ENCODE measurements at regions not wholly inside any gene's neighbourhood (a gene's known extent, or its start where the extent isn't known, plus 50 kb on each side); places are given as distances from the start of the nearest gene placed in this dataset.
"Not testable (repeated sequence)": the region's sequence is repeated elsewhere in the genome, so short reads cannot be mapped to it uniquely, and the experiment has no call there.

DNA sequence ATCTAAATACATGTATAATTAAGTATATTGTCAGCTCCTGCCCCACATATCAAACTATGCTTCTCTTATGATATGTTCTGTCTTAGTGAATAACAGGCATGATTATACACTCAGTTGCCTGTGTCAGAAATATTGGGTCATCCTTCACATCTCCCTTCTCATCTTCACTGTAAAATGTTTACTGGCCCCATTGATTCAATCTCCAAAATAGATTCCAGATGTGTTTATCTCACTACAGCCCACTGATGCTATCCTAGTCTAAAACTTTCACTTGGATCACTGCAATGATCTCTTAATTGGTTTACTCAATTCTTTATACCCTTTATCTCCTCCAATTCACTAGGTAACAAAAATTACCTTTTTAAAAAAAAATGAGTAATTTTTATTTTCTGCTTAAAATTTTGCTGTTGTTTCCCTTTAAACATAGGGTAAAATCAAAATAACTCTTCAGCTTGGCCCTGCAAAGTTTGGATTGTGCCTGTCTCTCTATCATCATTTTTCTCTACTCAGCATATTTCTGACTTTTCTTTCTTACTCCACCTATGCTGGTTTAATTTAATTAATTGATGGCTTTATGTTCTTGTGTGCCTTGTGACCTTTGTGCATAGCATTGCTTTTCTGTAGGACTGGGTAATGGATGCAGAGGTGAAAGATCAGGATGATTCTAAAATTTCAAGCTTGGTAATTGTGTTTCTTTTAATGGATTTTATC is 233.9 kb upstream of the FOXP2 start:
- DNase-seq (ENCODE audit: low spot score): no peak

DNA sequence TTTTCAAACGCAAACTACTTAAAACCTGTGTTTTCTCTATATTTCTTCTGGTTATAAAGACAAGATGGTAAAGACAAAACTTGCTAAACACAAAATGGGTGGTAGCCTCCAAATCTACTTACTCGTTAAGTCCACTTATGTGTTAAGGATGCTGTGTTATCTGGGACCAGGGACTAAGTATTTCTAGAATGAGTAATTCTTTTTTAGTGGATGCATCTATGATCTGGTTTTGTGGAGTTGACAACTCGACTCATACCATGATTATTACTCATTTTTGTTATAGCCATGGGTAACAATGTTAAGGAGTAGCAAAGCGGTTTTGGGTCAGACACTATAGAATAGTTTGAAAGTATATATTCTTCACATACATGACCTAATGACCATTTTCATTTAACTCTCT is 239.5 kb upstream of the FOXP2 start:
- no peak for DNase-seq (ENCODE audit: low spot score)

DNA sequence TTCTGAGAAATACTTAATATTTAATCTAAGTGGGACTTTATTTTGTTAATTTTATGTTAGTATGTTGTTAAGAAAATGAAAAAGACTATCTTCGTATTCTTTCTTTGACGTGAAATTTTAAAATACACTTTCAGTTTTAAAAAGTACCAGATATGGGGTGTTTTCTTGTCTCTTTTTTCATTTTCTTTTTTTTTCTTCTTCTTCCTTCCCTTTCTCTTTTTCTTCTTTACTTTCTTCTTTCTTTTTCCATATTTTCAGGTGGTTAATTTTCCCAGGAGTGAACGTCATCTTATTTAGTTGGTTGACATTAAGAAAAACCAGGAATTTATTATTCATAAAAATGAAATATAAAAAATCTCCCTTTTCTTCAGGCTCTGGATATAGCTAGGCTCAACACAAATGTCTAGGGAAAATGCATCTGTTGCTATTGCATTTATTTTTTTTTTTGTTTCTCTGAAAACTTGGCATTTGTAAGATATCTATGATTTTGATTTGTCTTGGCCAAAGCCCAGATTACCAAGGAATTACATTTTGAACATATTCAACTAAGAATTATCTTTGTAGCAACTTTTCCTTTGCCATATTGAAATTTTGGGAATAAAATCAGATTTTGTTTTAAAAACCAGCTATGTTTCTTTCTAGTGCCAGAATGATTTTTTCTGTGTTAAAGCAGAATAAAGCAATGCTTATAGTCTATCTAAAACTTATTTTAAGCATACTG is 241.3 kb upstream of the FOXP2 start:
- no peak for DNase-seq (ENCODE audit: low spot score)

DNA sequence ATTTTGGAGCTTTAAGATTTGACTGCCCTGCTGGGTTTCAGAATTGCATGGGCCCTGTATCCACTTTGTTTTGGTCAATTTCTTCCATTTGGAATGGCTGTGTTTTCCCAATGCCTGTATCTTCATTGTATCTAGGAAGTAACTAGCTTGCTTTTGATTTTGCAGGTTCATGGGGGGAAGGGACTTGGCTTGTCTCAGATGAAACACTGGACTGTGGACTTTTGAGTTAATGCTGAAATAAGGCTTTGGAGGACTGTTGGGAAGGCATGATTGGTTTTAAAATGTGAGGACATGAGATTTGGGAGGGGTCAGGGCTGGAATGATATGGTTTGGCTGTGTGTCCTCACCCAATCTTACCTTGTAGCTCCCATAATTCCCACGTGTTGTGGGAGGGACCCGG is 245.2 kb upstream of the FOXP2 start:
- DNase-seq (ENCODE audit: low spot score): not testable (repeated sequence)

DNA sequence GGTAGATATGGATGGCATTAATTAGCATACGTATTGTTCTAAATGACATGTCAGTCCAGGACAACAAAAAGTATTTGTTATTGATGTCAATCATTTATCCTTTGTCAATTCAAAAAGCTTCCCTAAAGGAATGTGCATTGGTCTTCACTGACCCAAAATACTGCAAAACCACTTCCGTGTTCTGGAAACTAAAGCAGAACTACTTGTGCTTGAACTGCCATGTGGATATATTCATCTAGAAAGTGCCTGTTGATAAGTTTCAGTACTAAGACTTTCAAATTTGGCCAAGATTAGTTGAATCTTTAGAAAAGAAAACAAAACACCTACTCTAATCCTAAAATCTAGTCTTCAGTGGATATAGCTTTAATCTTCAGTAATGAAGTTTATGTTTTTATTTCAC is 242.1 kb upstream of the PPP1R3A start:
- DNase-seq (ENCODE audit: low spot score): no peak

DNA sequence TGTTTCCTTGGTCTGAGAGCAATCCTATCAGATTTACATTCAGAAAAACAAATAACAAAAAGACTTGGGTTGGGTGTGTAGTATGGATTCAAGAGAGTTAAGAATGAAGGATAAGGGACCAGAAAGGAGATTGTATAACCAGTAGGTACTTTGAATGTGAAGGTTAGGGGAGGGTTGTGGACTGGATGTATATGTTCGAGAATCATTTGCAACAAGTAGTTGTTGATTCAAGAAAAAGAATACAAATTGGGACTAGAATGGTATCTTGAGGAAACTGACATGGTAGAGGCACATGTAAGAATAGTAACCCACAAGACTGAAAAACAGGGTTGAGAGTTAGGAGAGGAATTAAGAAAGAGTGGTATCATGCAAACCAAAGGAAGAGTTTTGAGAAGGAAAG is 240.0 kb upstream of the PPP1R3A start:
- no peak for DNase-seq (ENCODE audit: low spot score)

DNA sequence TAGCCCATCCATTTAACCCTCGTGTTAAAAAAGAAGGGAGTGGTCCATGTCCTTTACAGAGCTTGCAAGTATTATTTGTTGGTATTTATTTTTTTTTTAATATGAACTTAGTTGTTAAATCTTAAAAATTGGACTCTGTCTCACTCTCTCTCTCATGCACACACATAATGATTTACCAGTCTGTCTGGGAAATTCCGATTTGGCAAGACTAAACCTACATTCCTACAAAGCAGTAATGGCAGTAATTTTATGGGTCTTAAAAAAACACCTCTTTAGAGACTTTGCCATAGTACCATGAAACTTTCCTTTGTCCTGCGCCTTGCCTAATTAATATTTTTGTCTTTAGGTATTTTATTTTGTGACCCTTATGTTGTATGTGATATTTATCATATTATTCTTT is 239.5 kb upstream of the PPP1R3A start:
- DNase-seq (ENCODE audit: low spot score): no peak

DNA sequence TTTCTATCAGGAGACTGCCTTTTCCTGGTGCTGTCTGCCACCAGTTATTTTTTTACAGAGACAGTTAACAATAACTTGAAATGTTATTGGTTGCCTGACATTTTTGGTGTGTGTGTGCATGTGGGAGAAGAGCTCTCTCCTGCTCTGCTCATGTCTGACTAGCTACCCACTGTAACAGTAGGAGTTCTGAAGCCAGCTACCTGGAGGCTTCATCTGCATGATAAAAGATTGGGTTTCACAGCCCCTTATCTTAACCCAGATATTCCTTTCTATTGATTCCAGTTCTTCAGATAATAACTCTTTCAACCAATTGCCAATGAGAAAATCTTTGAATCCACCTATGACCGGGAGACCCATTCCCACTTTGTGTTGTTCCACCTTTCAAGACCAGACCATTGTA is 237.4 kb upstream of the PPP1R3A start:
- DNase-seq (ENCODE audit: low spot score): no peak

DNA sequence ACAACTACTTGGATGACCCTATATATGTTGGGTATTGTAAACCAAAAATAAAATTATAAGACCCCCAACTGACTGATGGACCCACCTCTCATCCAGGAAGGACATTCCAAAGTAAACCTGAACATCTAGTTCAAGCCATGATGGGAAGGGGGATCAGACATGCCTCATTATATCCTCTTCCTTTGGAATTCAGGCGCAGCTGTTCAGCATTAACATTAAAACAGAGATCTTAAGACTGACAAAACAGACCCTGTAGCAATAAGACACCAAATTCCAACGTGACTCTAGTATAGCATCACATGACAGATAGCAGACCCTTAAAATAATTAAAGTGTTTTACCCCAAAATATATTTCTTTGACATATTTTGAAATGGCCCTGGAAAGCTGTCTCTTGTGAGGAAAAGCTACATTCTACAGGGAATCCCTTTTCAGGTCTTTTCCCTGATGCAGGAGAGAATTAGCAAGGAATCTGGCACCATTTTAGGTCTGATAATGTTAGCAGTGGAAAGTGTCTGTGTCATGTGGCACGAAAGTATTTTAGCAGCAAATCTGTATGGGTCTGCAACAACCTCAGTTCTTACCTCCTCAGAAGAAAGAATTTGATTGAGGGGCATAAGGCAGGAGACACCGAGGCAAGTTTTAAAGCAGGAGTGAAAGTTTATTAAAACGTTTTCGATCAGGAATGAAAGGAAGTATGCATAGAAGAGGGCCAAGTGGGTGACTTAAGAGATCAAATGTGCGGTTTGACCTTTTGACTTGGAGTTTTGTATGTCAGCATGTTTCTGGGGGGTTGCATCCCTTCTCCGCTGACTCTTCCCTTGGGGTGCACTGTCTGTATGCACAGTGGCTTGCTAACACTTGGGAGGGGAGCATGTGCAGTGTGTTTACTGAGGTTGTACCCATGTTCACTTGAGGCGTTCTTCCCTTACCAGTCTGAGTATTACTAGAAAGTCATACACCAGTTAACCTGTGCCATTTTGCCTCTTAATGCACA is 236.6 kb upstream of the PPP1R3A start:
- no peak for DNase-seq (ENCODE audit: low spot score)

DNA sequence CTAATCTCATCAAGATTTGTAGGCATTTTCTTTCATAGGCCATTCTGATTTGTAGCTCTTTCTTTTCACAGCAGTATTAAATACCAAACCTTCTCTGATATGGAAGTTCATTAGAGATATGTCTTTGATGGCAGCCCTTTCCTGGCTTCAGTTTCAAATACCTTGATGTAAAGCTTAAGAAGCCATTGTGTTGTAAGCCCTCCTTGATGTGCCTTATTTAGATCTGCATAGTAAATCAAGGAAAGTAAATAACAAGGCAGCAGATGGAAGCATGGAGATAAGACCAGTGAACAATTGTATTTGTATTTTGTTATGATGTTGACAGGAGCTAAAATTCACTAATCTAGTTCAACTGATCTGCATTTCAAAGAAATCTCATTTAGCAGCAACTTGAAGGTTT is 234.9 kb upstream of the PPP1R3A start:
- no peak for DNase-seq (ENCODE audit: low spot score)

DNA sequence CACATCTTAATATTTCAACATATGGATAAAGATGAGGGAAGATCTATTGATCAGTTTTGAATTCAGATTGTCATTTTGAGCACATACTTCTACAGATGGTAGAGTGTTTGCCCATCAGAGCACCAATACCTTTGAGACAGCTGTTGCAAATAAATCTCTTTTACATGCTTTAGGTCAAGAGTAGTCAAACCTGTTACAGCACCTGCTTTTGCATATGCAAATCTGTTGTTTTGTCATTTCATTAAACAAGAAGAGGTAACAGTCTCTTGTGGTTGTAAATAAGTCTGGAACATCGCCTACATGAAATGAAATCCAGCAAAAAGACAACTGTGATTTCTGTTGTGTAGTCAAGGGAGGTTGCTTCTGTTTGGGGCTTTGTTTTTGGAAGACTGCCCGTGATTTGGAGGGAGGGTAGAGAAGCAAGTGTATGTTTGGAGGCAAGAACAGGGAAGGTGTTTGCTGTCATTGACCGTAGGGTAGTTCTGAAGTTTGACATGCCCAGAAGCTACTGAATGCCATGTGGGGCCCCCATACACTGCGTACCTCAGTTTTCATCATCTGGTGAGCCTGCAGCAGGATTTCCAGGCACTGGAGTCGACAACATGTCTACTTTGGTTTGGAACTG is 233.6 kb upstream of the PPP1R3A start:
- DNase-seq (ENCODE audit: low spot score): no peak

DNA sequence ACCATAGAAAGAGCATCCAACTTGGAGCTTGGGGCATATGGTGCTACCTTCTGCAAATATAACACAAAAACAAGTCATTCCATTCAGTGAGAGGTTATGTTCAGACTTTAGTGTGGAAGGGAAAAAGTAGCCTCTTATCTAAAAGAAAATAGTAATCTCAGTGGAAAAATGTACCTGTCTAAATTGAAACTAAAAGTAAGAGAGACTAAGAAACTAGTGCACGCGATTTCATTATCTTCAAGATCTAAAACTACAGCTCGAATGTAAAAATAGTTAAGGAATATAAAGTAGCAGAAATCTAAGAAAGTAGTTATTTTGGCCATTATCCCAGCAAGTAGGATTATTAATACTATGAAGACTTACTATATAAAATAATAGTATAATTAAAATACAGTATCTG is 233.0 kb upstream of the PPP1R3A start:
- no peak for DNase-seq (ENCODE audit: low spot score)

DNA sequence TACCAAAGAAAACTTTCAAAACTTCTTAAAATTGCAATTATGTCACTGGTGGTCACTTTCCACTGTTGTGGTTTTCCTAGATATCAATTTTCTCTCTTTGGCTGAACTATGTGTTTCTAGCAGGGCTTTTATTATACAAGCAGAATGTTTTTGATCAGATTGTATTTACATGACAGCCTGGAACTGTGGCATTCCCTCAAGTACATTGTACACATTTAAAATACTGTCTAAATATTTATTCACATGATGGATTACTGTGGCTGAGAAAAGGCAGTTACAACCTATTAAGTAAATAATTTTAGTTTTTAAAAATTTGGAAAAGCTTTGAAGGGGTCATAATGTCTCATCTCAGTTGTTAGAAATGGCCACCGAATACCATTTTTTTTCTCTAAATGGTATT is 231.9 kb upstream of the PPP1R3A start:
- DNase-seq (ENCODE audit: low spot score): no peak

DNA sequence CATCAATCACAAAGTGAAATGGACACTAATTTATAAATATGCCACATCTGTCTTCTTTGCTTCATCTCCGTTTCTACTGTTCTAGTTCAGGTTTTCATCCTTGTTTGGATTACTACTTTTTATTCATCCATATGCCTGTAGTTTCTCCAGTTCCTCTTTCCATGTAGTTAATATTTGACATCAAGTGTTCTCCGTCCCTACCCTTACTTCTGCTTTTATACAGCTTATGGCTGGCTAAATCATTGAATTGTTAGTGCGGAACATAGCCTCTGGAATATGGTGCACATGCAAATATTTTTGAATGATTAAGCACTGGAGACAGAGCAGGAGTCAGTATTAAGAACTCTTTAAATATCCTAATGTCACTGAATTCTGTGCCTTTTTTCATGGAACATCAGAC is 230.0 kb upstream of the PPP1R3A start:
- DNase-seq (ENCODE audit: low spot score): no peak

DNA sequence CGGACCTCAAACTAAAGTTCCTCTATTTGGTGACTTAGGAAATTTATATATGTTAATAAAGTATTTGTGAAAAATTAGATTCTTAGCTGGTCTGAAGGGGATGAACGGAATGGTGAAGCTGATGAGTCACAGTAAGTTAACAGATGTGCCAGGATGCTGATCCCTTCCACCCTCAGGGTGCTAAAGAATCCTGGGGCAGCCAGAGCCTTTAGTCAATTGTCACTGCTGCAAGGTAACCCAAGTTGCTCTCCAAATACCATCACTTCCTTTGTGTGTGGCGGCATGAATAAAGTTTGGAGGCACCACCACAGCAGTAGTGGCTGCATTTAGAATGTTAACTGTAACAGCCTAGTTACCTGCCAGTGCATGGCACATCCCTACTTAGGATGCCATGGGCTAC is 222.6 kb upstream of the PPP1R3A start:
- DNase-seq (ENCODE audit: low spot score): no peak

DNA sequence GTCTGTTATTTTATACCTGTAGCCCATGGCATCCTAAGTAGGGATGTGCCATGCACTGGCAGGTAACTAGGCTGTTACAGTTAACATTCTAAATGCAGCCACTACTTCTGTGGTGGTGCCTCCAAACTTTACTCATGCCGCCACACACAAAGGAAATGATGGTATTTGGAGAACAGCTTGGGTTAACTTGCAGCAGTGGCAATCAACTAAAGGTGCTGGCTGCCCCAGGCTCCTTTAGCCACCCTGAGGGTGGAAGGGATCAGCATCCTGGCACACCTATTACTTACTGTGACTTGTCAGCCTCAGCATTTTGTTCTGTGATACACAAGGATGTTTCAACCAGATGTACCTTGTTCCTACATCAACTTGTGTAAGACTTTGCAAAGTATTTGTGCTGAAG is 221.8 kb upstream of the PPP1R3A start:
- no peak for DNase-seq (ENCODE audit: low spot score)

DNA sequence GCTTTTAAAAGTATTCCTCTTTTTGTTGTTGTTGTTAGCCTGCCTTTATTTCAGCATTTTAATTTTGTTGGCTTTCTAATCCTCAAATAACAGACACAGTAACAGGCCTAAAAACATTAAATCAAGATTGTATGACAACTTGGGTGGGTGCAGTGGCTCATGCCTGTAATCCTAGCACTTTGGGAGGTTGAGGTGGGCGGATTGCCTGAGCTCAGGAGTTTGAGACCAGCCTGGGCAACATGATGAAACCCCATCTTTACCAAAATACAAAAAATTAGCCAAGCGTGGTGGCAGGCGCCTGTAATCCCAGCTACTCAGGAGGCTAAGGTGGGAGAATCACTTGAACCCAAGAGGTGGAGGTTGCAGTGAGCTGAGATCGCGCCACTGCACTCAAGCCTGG is 220.9 kb upstream of the PPP1R3A start:
- DNase-seq (ENCODE audit: low spot score): not testable (repeated sequence)

DNA sequence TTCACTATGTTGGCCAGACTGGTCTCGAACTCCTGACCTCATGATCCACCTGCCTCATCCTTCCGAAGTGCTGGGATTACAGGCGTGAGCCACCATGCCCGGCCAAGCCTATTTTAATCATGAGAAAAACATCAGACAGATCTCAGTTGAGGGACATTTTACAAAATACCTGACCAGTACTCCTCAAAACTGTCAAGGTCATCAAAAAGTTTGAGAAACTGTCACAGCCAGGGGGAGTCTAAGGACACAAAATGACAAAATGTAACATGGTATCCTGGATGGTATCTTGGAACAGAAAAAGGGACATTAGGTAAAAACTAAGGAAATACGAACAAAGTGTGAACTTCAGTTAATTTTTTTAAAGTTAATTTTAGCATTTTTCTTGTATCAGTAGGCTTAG is 219.8 kb upstream of the PPP1R3A start:
- DNase-seq (ENCODE audit: low spot score): no peak

DNA sequence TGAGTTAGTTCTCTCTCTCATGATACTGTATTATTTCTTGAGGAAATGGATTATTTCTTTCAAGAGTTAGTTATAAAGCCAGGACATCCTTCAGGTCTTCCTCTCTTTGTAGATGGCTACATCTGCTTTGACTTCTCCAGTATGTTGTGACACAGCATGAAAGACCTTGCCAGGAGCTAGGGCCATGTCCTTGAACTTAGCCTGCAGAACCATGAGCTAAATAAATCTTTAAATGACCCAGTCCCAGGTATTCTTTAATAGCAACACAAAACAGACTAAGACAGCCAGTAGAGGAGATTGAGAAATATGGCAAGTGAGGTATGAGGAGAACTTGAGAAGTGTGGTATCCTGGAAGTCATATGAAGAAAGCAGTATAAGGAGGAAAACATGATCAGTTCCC is 214.9 kb upstream of the PPP1R3A start:
- no peak for DNase-seq (ENCODE audit: low spot score)

DNA sequence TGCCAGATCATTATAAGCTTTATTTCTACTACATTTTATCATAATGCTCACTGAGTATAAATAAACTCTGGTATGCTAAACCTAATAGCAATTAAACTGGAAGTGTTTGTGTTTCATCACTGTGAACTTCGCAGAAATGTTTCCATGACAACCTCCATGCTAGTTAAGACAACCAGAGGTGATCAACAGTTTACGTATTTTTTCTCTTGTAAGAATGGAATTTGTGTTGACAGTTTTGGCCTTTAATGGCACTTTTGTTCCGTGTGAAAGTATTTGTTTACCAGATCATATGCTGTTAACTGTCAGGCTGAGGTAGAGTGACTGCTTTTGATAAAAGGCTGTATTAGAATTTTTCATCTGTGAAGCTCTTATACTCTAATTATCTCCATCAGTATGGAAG is 212.1 kb upstream of the PPP1R3A start:
- DNase-seq (ENCODE audit: low spot score): no peak

DNA sequence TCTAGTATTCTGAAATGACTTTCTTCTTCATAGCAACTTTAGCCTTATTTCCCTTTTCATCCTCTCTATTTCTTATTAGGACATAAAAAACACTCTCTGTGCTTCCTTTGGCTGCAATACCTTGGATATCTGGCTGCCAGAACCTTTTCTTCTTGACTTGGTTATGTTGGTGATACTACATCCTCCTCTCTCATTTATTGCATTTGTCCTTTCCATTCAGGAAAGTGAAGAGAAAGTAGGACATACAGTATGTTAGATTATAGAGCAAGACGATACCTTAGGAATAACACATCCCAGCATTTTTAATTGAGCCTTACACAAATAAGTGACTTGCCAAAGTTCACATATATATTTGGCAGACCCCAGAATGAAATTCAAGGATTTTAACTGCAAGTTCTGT is 210.1 kb upstream of the PPP1R3A start:
- no peak for DNase-seq (ENCODE audit: low spot score)

DNA sequence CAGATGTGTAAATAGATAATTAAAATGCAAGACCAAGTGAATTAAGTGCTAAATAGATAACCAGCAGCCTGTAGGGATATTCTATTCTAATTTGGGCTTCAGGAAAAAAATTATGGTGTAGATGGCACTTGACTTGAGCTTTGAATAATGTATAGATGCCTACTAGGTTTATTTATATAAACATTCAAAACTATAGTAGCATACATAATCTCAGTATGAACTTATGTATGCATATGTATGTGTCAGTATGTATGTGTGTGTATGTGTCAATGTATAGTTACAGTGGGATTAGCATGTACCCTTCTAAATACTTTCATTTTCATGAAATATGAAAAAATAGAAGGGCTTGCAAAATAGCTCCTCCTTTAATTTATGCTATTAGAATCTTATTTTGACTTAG is 207.3 kb upstream of the PPP1R3A start:
- no peak for DNase-seq (ENCODE audit: low spot score)

Data from activated CD4-positive, alpha-beta T cell treated with anti-CD3 and anti-CD28 coated beads, Interleukin-2, Interleukin-4, amounts not matched to agents 100 ng/mL and 50 ng/mL, durations not matched to agents 16 hours and 8 hours (primary cell).